Eye (tissue), 1 donor: ENCODE measurements at regions not wholly inside any gene's neighbourhood (a gene's known extent, or its start where the extent isn't known, plus 50 kb on each side); places are given as distances from the start of the nearest gene placed in this dataset.
"Not testable (repeated sequence)": the region's sequence is repeated elsewhere in the genome, so short reads cannot be mapped to it uniquely, and the experiment has no call there.

ENCODE experiments used
- DNase-seq: peaks from one replicate; pipeline ENCODE4 v3.0.0-alpha.2; 2015

DNA sequence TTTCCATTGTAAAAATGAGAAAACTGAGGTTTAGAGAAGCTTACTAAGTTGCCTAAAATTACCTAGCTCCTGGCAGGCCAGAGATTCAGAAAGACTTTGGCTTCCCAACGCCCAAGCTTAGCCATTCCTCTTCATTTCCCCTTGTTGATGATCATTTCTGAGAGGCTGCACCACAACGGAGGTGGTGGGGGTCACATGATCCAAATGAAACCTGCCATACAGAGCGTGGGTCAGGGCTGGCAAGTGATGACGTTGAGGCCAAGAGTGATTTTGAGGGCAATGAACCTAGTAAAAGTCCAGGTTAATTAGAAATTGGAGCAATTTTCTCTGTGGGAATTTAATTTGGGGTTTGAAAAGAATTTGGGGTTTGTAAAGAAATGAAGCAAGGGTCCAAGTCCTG lies 109.9 kb downstream of the TMEM182 start:
- no peak for DNase-seq

DNA sequence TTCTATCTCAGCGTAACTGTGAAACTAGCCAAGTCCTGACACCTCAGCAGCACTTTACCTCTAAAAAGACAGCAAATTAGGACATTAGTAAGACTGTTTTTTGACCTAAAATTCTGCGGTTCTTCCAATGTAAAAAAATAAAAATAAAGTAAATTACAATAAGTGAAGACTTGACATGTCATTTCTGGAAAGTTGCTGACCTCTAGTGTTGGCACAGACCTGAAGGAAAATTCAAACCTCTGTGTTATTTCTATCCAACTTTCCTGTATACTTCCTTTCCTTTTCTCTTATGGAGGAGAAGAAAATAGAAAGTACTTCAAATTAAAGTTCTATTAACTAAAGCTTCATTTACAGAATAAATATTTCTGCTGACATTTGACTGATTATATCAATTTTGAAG lies 110.6 kb downstream of the TMEM182 start:
- no peak for DNase-seq

DNA sequence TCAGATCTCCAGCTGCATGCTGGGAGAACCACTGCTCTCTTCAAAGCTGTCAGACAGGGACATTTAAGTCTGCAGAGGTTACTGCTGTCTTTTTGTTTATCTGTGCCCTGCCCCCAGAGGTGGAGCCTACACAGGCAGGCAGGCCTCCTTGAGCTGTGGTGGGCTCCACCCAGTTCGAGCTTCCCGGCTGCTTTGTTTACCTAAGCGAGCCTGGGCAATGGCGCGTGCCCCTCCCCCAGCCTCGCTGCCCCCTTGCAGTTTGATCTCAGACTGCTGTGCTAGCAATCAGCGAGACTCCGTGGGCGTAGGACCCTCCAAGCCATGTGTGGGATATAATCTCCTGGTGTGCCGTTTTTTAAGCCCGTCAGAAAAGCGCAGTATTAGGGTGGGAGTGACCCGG lies 117.7 kb downstream of the TMEM182 start:
- DNase-seq = not testable (repeated sequence)

DNA sequence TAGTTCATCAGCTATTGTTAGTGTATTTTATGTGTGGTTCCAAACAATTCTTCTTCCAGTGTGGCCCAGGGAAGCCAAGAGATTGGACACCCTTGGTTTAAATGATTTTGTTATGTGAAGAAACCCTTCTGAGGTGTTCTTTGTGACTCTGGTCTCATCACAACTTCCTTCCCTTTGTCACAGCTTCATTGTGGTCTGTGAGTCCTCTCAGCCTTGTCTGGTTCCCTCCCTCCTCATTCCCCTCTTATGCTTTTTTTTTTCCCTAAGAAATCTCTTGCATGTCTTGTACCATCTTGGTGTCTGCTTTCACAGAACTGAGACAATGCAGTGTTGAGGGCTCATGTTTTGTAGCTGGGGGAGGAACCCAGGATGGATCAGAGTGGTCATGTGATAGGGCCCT lies 118.9 kb downstream of the TMEM182 start:
- DNase-seq = no peak

DNA sequence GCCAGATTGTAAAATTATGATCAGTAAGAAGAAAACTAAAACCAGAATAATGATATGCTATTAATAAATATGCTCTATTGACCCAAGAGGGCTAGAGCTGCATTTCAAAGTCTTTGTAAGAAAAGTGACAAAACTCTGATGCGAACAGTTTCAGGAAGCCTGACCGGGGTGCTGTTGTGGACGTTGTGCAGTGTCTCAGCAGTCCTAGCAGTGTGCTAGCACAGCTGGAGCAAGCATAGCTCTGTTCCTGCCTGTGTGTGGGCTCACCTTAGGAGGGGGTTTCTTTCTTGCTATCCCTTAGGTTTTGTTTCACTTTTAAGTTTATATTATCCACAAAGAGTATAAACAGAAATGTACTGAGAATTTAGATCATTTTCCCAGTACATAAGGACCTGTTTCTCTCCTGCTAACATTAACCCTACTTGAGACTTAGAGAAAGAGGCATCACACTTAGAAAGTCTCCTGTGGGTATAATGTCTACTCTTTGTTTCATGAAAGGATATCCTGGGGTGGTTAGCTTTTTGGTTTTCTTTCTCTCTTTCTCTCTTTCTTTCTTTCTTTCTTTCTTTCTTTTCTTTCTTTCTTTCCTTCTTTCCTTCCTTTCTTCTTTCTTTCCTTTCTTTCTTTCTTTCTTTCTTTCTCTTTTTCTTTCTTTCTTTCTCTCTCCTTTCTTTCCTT lies 124.5 kb downstream of the TMEM182 start:
- DNase-seq = no peak

DNA sequence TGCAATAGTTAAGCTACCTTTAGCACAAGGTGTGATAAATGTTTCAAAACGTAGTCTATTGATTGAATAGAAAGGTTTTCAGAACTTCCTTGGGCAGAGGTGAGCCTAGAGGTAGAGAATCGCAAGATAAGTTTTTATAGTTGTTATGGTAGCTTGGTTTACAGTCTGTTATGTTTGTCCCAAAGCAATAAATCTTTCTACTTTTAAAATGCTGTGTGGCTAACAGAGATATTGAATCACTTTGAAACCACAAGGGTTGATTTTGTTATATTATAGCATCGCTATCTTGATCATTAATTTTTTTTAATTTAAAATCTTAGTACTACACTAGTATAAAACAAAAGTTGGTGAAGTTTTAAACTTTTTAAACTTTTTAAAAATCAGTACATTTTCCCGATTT lies 126.7 kb downstream of the TMEM182 start:
- no peak for DNase-seq

DNA sequence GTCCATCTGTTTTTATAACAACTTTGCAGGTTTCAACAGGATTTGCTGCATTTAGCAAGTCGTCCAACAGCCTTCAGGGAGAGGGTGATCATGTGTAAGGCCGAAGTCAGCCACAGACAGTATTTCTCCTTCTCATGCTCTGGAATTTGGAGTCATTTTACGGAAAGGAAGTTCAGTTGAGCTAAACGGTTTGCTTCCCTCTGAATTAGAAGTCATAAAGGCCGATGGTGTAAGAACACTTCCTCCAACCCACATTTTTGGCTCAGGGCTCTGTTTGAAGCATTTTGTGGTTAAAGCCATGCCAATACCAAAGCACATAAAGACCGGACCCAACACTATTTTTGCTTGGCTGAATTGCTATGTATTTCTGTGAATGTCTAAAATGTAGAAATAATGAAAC lies 129.5 kb downstream of the TMEM182 start:
- peak; percentile 3 for DNase-seq

DNA sequence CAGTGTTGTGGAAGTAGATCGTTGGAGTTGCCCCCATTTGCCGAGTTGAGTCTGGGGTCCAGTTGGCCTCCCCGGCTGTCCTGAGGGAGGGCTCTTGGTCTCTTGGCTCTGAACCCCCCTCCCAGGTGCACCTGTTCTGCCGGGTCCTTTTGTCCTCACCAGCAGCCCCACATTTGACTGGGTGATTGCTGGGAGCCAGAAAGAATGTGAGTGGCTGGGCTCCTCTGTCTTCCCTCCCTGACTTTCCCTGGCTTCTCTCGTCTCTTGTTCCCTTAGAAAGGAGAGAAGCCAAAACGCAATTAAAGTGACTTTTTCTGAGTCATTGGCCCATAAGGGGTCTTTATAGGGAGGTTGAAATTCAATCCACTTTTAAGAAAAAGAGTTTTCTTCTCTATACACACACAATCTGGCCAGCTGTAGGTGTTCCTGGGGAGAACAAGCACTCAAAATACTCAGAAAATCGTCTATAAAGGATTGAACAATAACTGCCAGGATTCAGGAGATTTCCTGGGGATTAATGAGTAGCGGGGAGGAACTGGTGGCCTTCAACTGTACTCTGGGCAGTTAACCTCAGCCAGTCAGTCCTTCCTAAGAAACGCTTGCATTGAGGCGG lies 131.0 kb downstream of the TMEM182 start:
- peak; percentile 2 for DNase-seq

DNA sequence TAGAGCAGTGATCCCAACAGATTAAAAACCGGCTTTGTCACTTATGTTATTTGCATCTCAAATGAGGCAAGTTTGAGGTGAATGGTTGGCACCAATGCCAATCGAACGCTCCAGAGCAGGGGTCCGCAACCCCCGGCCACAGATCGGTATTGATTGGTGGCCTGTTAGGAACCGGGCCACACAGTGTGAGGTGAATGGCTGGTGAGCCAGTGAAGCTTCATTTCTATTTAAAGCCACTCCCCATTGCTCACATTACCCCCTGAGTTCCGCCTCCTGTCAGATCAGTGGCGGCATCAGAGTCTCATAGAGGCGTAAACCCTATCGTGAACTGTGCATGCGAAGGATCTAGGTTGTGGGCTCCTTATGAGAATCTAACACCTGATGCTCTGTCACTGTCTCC lies 132.0 kb downstream of the TMEM182 start:
- DNase-seq = no peak

DNA sequence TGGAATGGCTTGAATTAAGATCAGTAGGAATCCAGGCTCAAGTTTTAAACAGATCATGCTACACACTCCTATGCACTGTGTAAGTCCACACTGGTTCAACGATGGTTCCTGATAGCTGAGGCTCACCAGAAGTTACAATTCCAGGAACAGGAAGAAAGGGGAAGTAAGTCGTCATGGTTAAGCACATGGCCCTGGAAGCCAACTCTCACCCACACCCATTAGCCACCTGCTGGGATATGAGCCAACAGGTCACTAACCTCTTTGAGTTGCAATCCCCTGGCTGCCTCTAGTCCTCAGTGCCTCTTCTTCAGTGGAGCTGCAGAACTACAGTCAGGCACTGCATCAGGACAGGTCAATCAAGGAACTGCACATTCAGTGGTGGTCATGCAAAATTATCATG lies 133.5 kb downstream of the TMEM182 start:
- no peak for DNase-seq

DNA sequence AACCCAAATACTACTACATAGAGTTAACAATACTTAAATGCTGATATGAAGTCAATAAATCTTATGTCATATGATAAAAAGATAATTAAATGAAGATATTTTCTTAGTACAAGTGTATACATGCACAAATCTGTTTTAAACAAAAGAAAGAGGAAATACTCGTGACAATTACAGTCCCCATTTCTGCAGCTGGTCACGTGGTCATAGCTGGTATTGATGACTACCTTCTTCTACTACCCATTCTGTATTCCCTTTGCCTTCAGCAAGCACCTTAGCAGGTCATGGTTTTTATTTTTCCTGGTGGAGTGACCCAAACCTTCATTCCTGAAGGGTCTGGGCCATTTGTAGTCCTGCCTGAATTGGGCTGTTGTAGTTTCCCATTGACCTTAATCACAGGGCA lies 147.4 kb downstream of the TMEM182 start:
- not testable (repeated sequence) for DNase-seq

DNA sequence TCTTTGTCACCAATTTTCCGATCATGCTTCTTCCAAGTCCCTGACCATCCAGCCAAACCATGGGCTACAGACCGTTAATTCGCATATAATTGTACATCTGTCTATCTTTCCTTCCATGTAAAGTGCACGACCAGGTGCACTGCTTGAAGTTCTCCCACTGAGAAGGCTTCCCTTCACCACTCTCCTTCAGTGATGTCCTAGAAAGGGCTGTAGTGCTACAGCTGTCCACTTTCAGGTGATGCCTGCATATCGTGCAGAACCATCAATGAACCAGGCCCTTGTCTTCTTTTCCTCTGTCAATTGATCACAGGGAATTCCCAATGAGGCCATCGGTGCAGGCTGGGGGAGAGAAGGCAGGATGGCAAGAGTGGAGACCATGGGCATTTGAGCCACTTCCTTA lies 148.9 kb downstream of the TMEM182 start:
- no peak for DNase-seq

DNA sequence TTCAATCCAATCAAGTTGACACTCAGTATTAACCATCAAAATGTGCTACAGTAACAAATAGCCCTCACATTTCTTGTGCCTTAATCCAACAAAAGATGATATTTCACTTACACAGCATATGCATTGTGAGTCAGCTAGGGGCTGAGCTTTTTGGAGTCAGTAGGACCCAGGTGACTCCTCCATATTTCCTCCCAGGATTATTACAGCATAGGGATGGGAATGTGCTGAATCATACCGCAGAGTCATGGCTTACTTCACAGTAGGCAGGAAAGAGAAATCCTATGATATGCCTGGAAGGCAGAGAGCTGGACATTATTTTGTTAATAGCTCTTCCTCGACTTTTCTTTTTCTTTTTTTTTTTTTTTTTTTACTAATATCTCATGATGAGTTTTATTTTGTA lies 153.3 kb downstream of the TMEM182 start:
- no peak for DNase-seq

DNA sequence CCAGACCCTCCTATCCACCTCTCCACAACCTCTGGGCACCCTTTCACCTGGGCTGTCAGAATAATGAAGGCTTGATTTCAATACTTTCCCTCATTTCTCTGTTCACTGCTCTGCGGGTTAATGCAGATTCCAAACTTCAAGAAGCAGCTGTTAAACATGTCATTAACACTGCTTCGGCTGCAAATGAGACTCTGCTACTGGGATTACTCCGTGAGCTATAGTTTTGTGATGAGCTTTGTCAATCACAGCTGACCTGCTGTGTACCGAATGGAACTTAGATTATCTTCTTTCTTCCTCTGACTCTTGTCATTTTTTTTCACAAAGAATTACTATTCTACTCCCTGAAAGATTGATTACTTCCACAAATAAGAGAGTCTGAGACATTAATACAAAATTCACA lies 160.5 kb downstream of the TMEM182 start:
- no peak for DNase-seq

DNA sequence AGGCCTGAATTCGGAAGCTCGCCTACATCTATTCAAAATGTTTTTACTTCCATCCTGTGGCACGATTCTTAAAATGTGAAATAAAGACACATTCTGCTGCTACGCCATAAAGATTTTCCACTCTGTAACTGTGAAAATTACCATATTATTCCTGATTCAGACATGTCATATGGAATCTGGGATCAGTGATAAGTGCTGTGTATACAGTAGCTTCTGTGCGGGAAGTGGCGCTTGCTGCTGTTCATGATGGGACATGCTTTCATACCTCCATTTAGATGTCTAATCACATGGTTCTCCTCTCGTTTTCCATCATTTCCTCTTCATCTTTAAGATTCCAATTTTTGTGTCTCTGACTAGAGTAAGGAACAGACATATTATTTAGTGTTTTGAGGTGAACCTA lies 163.2 kb downstream of the TMEM182 start:
- DNase-seq = no peak

DNA sequence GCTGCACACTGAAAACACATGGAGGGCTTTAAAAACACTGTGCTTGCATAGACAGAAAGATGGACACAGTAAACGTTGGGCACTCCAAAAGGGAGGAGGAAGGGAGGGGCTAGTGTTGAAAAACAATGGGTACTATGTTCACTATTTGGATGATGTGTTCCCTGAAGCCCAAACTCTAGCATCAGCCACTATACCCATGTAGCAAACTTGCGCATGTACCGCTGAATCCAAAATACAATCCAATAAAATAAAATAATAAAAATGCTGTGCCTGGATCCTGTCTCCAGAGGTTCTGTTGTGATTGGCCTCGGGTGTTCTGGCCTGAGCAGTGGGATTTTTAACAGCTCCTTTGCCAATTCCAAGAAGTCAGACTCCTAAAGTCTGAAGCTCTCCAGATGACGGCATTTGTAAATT lies 166.0 kb downstream of the TMEM182 start:
- no peak for DNase-seq

DNA sequence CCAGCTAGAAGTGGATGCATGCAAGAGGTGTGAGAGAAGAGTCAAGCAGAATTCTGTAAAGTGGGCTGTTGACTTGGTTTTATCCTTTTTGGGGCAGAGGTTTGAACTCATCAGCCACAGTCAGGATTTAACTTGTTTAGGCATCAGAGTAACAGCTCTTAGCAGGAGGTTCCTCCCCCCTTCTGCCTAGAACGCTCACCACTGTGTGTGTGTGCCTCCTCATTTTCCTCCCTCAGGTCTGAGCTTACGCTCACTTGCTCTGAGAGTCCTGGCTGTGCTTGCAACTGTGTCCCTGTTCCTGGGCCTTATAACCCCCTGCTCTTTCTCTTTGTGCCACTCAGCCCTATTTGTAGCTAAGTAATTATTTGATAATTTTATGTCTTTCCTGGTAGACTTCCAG lies 167.9 kb downstream of the TMEM182 start:
- DNase-seq = no peak

DNA sequence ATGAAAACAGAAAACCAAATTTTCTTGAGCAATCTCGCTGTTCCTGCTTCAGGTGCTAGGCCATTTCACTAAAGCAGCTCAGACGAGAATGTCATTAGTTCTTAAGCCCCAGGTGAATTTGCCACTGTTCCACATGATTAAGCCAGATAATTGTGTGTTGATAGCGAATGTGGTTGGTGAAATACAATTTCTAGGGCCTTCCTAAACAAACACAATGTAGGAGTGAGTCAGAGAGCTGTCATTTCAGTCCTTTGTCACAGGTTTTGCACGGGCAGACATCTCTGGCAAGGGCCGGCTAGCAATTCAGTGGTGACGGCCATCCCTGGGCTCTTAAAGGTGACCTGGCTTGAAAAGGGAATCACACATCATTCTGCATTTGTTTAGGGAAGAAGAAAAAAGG lies 170.7 kb downstream of the TMEM182 start:
- peak; percentile 18 for DNase-seq

DNA sequence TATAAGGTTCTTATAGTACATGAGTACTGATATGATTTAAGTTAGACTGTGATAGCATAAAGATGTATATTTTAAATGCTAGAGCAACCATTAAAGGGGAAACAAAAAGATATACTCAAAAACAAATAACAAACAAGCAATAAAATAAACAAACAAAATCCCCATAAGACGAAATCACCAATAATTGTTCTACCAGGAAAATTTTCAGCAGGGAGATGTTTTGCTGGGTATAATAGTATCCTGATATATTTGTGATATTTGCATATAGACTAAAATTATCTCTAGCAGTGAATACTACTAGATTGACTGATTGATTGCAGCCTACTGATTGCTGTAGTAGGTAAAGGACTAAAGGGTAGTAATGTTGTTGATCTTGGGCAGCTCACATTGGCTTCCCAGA lies 177.4 kb downstream of the TMEM182 start:
- DNase-seq = no peak

DNA sequence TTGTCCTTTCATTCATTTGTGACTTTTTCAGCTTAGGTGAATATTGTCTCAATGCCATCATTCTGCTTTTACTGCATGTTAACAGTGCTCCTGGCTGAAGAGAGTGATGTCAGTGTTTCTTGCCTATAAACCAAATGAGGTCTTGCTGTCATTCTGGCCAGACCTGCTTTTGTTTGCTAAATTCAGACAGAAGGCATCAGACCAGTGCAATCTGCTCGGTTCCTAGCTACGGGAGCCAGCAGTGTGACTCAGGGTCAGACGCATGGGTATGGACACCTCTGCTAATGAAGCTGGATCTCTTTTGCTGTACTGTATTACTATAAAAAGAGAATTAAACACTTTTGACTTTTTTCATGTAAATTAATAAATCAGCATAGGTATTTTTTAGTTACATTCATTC lies 178.9 kb downstream of the TMEM182 start:
- DNase-seq = no peak

DNA sequence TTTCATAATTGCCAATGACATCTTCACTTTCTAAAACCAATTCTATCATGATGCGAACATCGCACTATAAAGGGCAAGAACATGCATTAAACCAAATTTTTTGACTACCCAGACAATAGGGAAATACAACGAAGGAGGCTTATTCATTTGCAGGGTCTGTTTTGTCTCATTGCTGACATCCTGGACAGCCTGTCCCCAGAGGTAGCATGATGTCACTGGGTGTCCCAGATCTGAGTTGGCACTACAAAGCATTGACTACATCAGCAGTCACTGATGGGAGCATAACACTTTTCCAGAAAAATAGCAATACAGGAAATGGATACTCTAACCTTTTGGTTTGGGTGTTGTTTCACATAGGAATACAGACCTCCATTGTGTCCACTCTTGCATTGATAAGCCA lies 180.3 kb downstream of the TMEM182 start:
- DNase-seq = no peak

DNA sequence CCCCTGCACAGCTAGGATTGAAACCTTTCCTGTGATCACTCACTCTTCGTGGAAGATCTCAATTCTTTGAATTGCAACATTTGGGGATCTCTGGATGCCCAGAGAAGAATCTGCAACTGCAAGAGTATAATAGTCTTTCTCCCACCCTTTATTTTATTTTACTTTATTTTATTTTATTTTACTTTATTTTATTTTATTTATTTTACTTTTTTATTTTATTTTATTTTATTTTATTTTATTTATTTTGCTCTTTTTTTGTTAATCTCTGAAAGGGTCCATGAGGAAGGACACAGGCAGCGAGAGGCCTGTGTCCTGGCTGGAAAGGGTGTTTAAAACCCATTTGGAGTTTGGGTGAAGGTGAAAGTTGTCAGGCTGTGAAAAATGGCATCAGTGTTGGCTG lies 181.4 kb downstream of the TMEM182 start:
- no peak for DNase-seq

DNA sequence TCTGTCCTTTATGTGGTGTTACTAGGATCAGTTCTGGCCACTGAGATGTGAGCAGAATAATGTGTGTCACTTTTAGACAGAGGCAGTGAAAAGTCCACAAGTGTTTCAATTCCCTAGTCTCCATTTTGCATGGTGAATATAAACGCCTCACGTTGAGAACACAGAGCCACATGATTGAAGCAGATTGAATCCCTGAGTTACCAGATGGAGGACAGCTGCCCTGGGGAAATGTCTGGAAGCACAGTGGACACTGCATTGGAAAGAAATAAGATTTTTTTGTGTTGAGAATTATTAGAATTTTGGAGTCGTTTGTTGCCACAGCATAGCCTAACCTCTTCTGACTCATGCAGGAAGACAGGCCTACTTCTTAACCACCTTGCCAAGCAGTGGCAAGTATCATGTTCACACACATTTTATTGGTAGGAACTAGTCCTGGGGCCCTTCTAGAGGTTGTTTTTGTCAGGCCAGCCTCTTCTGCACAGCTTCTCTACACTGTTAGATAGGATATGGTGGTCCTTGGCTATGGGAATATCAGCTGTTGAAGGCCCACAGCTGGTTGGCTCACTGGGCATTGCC lies 188.6 kb downstream of the TMEM182 start:
- DNase-seq = no peak

DNA sequence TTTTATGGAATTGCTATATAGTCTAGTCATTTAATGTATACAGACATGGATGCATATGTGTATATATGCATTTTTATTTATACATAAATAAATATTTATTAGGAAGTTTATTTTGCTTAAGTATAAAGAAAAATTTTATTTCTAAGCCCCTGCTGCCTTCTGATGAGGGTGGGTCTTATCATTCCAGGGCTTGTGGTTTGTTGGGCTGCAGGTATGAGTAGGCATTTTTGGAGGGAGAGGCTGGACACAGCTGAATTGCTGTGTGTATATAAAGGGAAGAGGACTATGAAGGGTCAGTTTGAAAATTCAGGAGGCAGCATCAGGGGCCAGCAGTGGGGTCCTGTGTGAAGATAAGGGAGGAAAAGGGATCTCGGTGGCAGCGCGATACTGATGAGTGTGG lies 189.4 kb downstream of the TMEM182 start:
- no peak for DNase-seq

DNA sequence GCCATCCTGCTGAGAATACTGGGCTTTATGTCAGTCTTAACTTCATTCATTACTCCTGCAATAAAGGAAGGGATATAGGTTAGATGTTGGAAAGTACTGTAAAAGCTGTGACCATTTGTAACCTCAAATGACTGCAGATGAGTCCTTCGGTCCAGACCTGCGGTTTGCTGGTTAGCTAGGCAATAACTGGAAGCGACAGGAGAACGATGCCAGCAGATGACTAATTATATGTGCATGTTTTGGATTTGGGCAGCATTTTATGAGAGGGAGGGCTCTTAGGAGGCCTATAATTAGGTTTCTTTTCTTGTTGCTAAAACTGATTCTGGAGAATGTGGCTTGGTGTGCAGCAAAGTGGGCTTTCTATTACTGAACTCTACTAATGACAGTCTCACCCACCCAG lies 205.6 kb downstream of the TMEM182 start:
- DNase-seq = peak; percentile 4
